Body of pancreas (tissue), 4 donors: ENCODE measurements at regions not wholly inside any gene's neighbourhood (a gene's known extent, or its start where the extent isn't known, plus 50 kb on each side); places are given as distances from the start of the nearest gene placed in this dataset.
"Not testable (repeated sequence)": the region's sequence is repeated elsewhere in the genome, so short reads cannot be mapped to it uniquely, and the experiment has no call there.

Experiments
- CTCF ChIP-seq, 7 experiments: fragments of 450-650 bp in 4 of 7; fragments of 200-600 bp in 3 of 7; sonication (generic) in 3 of 7; IDR thresholded peaks; one replicate each; pipeline ENCODE4 v1.5.1; 2016 to 2019; ENCODE audit warnings: antibody characterized with exemption in 7 of 7
- POLR2A ChIP-seq, 3 donors: fragments of 450-650 bp; IDR thresholded peaks; one replicate each; pipeline ENCODE4 v1.6.1; 2016; ENCODE audit warnings: antibody characterized with exemption in 3 of 3, mild to moderate bottlenecking in 2 of 3

- not testable (repeated sequence) for TF ChIP-seq CTCF, POLR2A (IDR thresholded peaks at IDR 0.05)
Observed at GRCh38 chr4:13761581-13761980, 134.1 kb upstream of the BOD1L1 start.
